ENCODE measurements at regions not wholly inside any gene's neighbourhood (a gene's known extent, or its start where the extent isn't known, plus 50 kb on each side); places are given as distances from the start of the nearest gene placed in this dataset.

- 66 to 70% (median 67%) methylated on average over 5 of the region's 5 CpGs for WGBS, 4 donors
- no peaks in the 10 kb centered on the region for H3K36me3 ChIP-seq
- intact Hi-C loops (cut with DNase I), result no loop called here
- no peak for ATAC-seq
- H3K27me3 ChIP-seq, result peaks cover 0 to 3% (median 0%) of the 10 kb centered on the region in 9 donors
- H3K9me3 ChIP-seq, result no peaks in the 10 kb centered on the region
- H3K4me1 ChIP-seq, result no peaks in the 10 kb centered on the region
- DNase-seq, result no peak
- TF ChIP-seq POLR2A (IDR thresholded peaks at IDR 0.05) (no peak), CTCF (IDR thresholded peaks at IDR 0.05) (no peak)
- H3K27ac ChIP-seq, result no peak overlapping the region
- no peak overlapping the region for H3K4me3 ChIP-seq
Observed at GRCh38 chr12:127254420-127254955, 1012.5 kb upstream of the TMEM132C start.

GRCh38 chr12:127257366-127257935 lies 1009.5 kb upstream of the TMEM132C start:
- DNase-seq (no peak), ATAC-seq (no peak)
- no peaks in the 10 kb centered on the region for H3K36me3 ChIP-seq
- no peaks in the 10 kb centered on the region for H3K9me3 ChIP-seq
- WGBS, 4 donors, result 58 to 61% (median 60%) methylated on average over 5 of the region's 5 CpGs
- no peak overlapping the region for H3K27ac ChIP-seq
- H3K4me3 ChIP-seq, result no peak overlapping the region
- no peak for TF ChIP-seq POLR2A (IDR thresholded peaks at IDR 0.05)
- no peak for TF ChIP-seq CTCF (IDR thresholded peaks at IDR 0.05)
- H3K4me1 ChIP-seq, result no peaks in the 10 kb centered on the region
- intact Hi-C loops (cut with DNase I), result no loop called here
- H3K27me3 ChIP-seq, result no peaks in the 10 kb centered on the region

- WGBS, 4 donors, result 73 to 80% (median 77%) methylated on average over 3 of the region's 3 CpGs
- TF ChIP-seq POLR2A (IDR thresholded peaks at IDR 0.05), result no peak
- TF ChIP-seq CTCF (IDR thresholded peaks at IDR 0.05), result no peak
- no peaks in the 10 kb centered on the region for H3K9me3 ChIP-seq
- H3K27ac ChIP-seq, result no peak overlapping the region
- intact Hi-C loops (cut with DNase I), result no loop called here
- no peak for ATAC-seq
- H3K36me3 ChIP-seq, result no peaks in the 10 kb centered on the region
- H3K4me1 ChIP-seq, result no peaks in the 10 kb centered on the region
- no peaks in the 10 kb centered on the region for H3K27me3 ChIP-seq
- no peak for DNase-seq
- no peak overlapping the region for H3K4me3 ChIP-seq
Observed at GRCh38 chr12:127260531-127260930, 1006.4 kb upstream of the TMEM132C start.

- H3K4me1 ChIP-seq, result no peaks in the 10 kb centered on the region
- 77 to 83% (median 79%) methylated on average over 7 of the region's 7 CpGs for WGBS, 4 donors
- no peaks in the 10 kb centered on the region for H3K36me3 ChIP-seq
- H3K27me3 ChIP-seq, result no peaks in the 10 kb centered on the region
- intact Hi-C loops (cut with DNase I), result no loop called here
- TF ChIP-seq CTCF (IDR thresholded peaks at IDR 0.05), result no peak
- no peak for TF ChIP-seq POLR2A (IDR thresholded peaks at IDR 0.05)
- no peak overlapping the region for H3K27ac ChIP-seq
- ATAC-seq, result no peak
- no peak overlapping the region for H3K4me3 ChIP-seq
- DNase-seq, result no peak
- H3K9me3 ChIP-seq, result no peaks in the 10 kb centered on the region
Observed at GRCh38 chr12:127260999-127261398, 1006.0 kb upstream of the TMEM132C start.

Measured in heart left ventricle (tissue), 16 donors.